ENCODE measurements at regions not wholly inside any gene's neighbourhood (a gene's known extent, or its start where the extent isn't known, plus 50 kb on each side); places are given as distances from the start of the nearest gene placed in this dataset.

- TF ChIP-seq ZNF114 (CRISPR knock-in tag; IDR thresholded peaks at IDR 0.05) (no peak), POLR2AphosphoS5 (IDR thresholded peaks at IDR 0.05; ENCODE audit: low read depth) (no peak), CTCF (conservative IDR thresholded peaks at IDR 0.05; ENCODE audit: low read depth in 2 of 2) (no peak), REST (IDR thresholded peaks at IDR 0.05; ENCODE audit: unreplicated experiment) (no peak), NANOG (IDR thresholded peaks at IDR 0.05; ENCODE audit: borderline replicate concordance) (no peak)
These were observed 485.0 kb upstream of the KIRREL3 start (continued) for GRCh38 chr11:127485541-127485940.

- no peak overlapping the region for H2AFZ ChIP-seq
- no peak for ATAC-seq
- no peak overlapping the region for H3K27ac Mint-ChIP-seq
- no peaks in the 10 kb centered on the region for H3K36me3 ChIP-seq (ENCODE audit: insufficient read depth)
- no peaks in the 10 kb centered on the region for H3K4me1 ChIP-seq (ENCODE audit: insufficient read depth)
- H3K27ac ChIP-seq (ENCODE audit: low read depth) = no peak overlapping the region
- H3K4me3 ChIP-seq = no peak overlapping the region
- H3K27me3 Mint-ChIP-seq (ENCODE audit: insufficient read depth, low read depth, poor library complexity) = no peaks in the 10 kb centered on the region
- H4K20me1 ChIP-seq (replicated peaks; ENCODE audit: insufficient read depth) = no peaks in the 10 kb centered on the region
- no peak for DNase-seq (ENCODE audit: low spot score)
- H3K9me3 Mint-ChIP-seq = no peaks in the 10 kb centered on the region
- H3K36me3 Mint-ChIP-seq (ENCODE audit: low read depth) = no peaks in the 10 kb centered on the region
- no peaks in the 10 kb centered on the region for H3K9me2 ChIP-seq (ENCODE audit: insufficient read depth)
- no peaks in the 10 kb centered on the region for H3F3A ChIP-seq (replicated peaks; ENCODE audit: low read depth)
- H3K27me3 ChIP-seq (ENCODE audit: insufficient read depth) = no peaks in the 10 kb centered on the region
- H3K4me3 Mint-ChIP-seq = no peak overlapping the region
- H3K79me2 ChIP-seq (replicated peaks; ENCODE audit: insufficient read depth) = no peaks in the 10 kb centered on the region
- TF ChIP-seq CTCF (conservative IDR thresholded peaks at IDR 0.05; ENCODE audit: low read depth in 2 of 2) = no peak
- TF ChIP-seq EZH2 (IDR thresholded peaks at IDR 0.05; ENCODE audit: low read depth, unreplicated experiment) = no peak
- no peak for TF ChIP-seq NANOG (IDR thresholded peaks at IDR 0.05; ENCODE audit: borderline replicate concordance)
- TF ChIP-seq ZNF114 (CRISPR knock-in tag; IDR thresholded peaks at IDR 0.05) = no peak
- no peak for TF ChIP-seq ETS1 (IDR thresholded peaks at IDR 0.05)
- H3K4me2 ChIP-seq = no peak overlapping the region
- H3K4me1 Mint-ChIP-seq = no peaks in the 10 kb centered on the region
These were observed 480.8 kb upstream of the KIRREL3 start for GRCh38 chr11:127481391-127481790.

Measured in GM23338 (cell line).